SKM-1 treated with dmso at 0.1 percent for 144 hours (cell line): ENCODE measurements at regions not wholly inside any gene's neighbourhood (a gene's known extent, or its start where the extent isn't known, plus 50 kb on each side); places are given as distances from the start of the nearest gene placed in this dataset.
"Not testable (repeated sequence)": the region's sequence is repeated elsewhere in the genome, so short reads cannot be mapped to it uniquely, and the experiment has no call there.

Source experiments
- DNase-seq: peaks from one replicate; lab custom pipeline; 2025; ENCODE audit not compliant: unreplicated experiment; lab: John Stamatoyannopoulos, UW

GRCh38 chr17:70687421-70687820 is 518.1 kb downstream of the KCNJ2 start:
- DNase-seq = no peak

- no peak for DNase-seq
These were observed 521.8 kb downstream of the KCNJ2 start for GRCh38 chr17:70691150-70691549.

- DNase-seq = no peak
These were observed 530.1 kb downstream of the KCNJ2 start for GRCh38 chr17:70699408-70699807.

GRCh38 chr17:70702683-70703255 is 533.4 kb downstream of the KCNJ2 start:
- no peak for DNase-seq

GRCh38 chr17:70709596-70709995 is 540.3 kb downstream of the KCNJ2 start:
- no peak for DNase-seq

- DNase-seq = no peak
These were observed 544.4 kb downstream of the KCNJ2 start for GRCh38 chr17:70713694-70714093.

- DNase-seq = no peak
These were observed 547.2 kb downstream of the KCNJ2 start for GRCh38 chr17:70716551-70716950.

GRCh38 chr17:70717042-70717441 is 547.7 kb downstream of the KCNJ2 start:
- DNase-seq = no peak

- DNase-seq = no peak
These were observed 567.1 kb downstream of the KCNJ2 start for GRCh38 chr17:70736375-70736957.

GRCh38 chr17:70739065-70739464 is 569.7 kb downstream of the KCNJ2 start:
- no peak for DNase-seq

- DNase-seq = not testable (repeated sequence)
These were observed 577.2 kb downstream of the KCNJ2 start for GRCh38 chr17:70746574-70746973.

- DNase-seq = no peak
These were observed 581.7 kb downstream of the KCNJ2 start for GRCh38 chr17:70750983-70751382.

GRCh38 chr17:70752461-70752860 is 583.1 kb downstream of the KCNJ2 start:
- not testable (repeated sequence) for DNase-seq

GRCh38 chr17:70752966-70753467 is 583.7 kb downstream of the KCNJ2 start:
- no peak for DNase-seq

GRCh38 chr17:70763018-70763417 is 593.7 kb downstream of the KCNJ2 start:
- no peak for DNase-seq

GRCh38 chr17:70767102-70767701 is 597.9 kb downstream of the KCNJ2 start:
- DNase-seq = peak; percentile 41

- no peak for DNase-seq
These were observed 600.6 kb downstream of the KCNJ2 start for GRCh38 chr17:70769956-70770355.

GRCh38 chr17:70771804-70772386 is 602.6 kb downstream of the KCNJ2 start:
- no peak for DNase-seq

GRCh38 chr17:70772761-70773160 is 603.4 kb downstream of the KCNJ2 start:
- no peak for DNase-seq

GRCh38 chr17:70773258-70773657 is 603.9 kb downstream of the KCNJ2 start:
- DNase-seq = no peak

- DNase-seq = no peak
These were observed 605.2 kb downstream of the KCNJ2 start for GRCh38 chr17:70774339-70775117.
